IPS-NIHi11 (cell line): ENCODE measurements at regions not wholly inside any gene's neighbourhood (a gene's known extent, or its start where the extent isn't known, plus 50 kb on each side); places are given as distances from the start of the nearest gene placed in this dataset.

Experiments
- DNase-seq: peaks from one replicate; pipeline ENCODE4 v3.0.0; 2012; ENCODE audit warnings: mixed read lengths, low spot score

- DNase-seq, result no peak
Observed at GRCh38 chr7:10684606-10685005, 289.1 kb upstream of the PHF14 start.

GRCh38 chr7:10685040-10685439 is 288.6 kb upstream of the PHF14 start:
- no peak for DNase-seq

GRCh38 chr7:10688544-10688943 is 285.1 kb upstream of the PHF14 start:
- no peak for DNase-seq

- no peak for DNase-seq
Observed at GRCh38 chr7:10696064-10696463, 277.6 kb upstream of the PHF14 start.

- DNase-seq, result no peak
Observed at GRCh38 chr7:10703059-10703458, 270.6 kb upstream of the PHF14 start.

- DNase-seq, result no peak
Observed at GRCh38 chr7:10703981-10704380, 269.7 kb upstream of the PHF14 start.

- no peak for DNase-seq
Observed at GRCh38 chr7:10704653-10705052, 269.0 kb upstream of the PHF14 start.

GRCh38 chr7:10706875-10707493 is 266.7 kb upstream of the PHF14 start:
- no peak for DNase-seq

- DNase-seq, result no peak
Observed at GRCh38 chr7:10707519-10707918, 266.2 kb upstream of the PHF14 start.

- peak; percentile 50 for DNase-seq
Observed at GRCh38 chr7:10708447-10708846, 265.2 kb upstream of the PHF14 start.

GRCh38 chr7:10718768-10719167 is 254.9 kb upstream of the PHF14 start:
- DNase-seq, result no peak

GRCh38 chr7:10720042-10720441 is 253.6 kb upstream of the PHF14 start:
- DNase-seq, result no peak

GRCh38 chr7:10721289-10721688 is 252.4 kb upstream of the PHF14 start:
- DNase-seq, result no peak

- DNase-seq, result no peak
Observed at GRCh38 chr7:10723832-10724231, 249.8 kb upstream of the PHF14 start.

- no peak for DNase-seq
Observed at GRCh38 chr7:10724449-10724848, 249.2 kb upstream of the PHF14 start.

- no peak for DNase-seq
Observed at GRCh38 chr7:10727636-10728035, 246.0 kb upstream of the PHF14 start.

- no peak for DNase-seq
Observed at GRCh38 chr7:10731253-10731773, 242.4 kb upstream of the PHF14 start.

- DNase-seq, result no peak
Observed at GRCh38 chr7:10733747-10734146, 239.9 kb upstream of the PHF14 start.

GRCh38 chr7:10734595-10734994 is 239.1 kb upstream of the PHF14 start:
- no peak for DNase-seq

GRCh38 chr7:10739401-10739800 is 234.3 kb upstream of the PHF14 start:
- no peak for DNase-seq

- DNase-seq, result no peak
Observed at GRCh38 chr7:10740805-10741204, 232.9 kb upstream of the PHF14 start.

GRCh38 chr7:10756981-10757380 is 216.7 kb upstream of the PHF14 start:
- DNase-seq, result no peak

GRCh38 chr7:10759120-10759519 is 214.6 kb upstream of the PHF14 start:
- DNase-seq, result no peak

- no peak for DNase-seq
Observed at GRCh38 chr7:10767771-10768170, 205.9 kb upstream of the PHF14 start.
